HCT116 (cell line): ENCODE measurements at regions not wholly inside any gene's neighbourhood (a gene's known extent, or its start where the extent isn't known, plus 50 kb on each side); places are given as distances from the start of the nearest gene placed in this dataset.

Experiments used
- ATAC-seq: fragments of 200-7000 bp; cut with Tn5 transposase; 2 replicates; pipeline ENCODE4 v1.9.1; 2020; ENCODE audit warnings: mild to moderate bottlenecking, moderate library complexity
- BruUV-seq: library from RNA; stranded (reverse); fragments of 400-500 nt; replicated peaks from 2 replicates; lab custom pipeline; 2021; lab: Mats Ljungman, UMichigan
- CTCF ChIA-PET: fragments of 300-600 bp; sonication (Branson Sonifier 250); formaldehyde crosslinking; loops from one replicate; lab custom pipeline; 2021; ENCODE audit warnings: antibody characterized with exemption; lab: Charles Lee
- POLR2A ChIA-PET: fragments of 300-600, 350-600 bp; sonication (Branson Sonifier 250); formaldehyde crosslinking; loops from one replicate; lab custom pipeline; 2021; ENCODE audit warnings: antibody characterized with exemption; lab: Charles Lee
- RAD21 ChIA-PET, 2 experiments: fragments of 300-600 bp; sonication (Branson Sonifier 250); formaldehyde crosslinking; loops; one replicate each; lab custom pipeline; 2023; ENCODE audit warnings: low total read pairs in 2 of 2; ENCODE audit not compliant: uncharacterized antibody in 2 of 2, unreplicated experiment in 2 of 2, low non-redundant PET in 1 of 2; lab: Charles Lee
- DNase-seq: peaks from one replicate; pipeline ENCODE4 v3.0.0-alpha.2; 2010; ENCODE audit warnings: low read depth, low spot score
- H2AFZ ChIP-seq: fragments of 200-600 bp; shearing (Covaris generic), sonication (generic); 2 replicates; pipeline ENCODE4 v1.6.1; 2017; ENCODE audit warnings: low read depth, mixed run types, mixed read lengths, antibody characterized with exemption, low read length; ENCODE audit not compliant: poor library complexity, severe bottlenecking
- H3K27ac ChIP-seq: 2 replicates; pipeline ENCODE4 v1.5.1; 2012; ENCODE audit warnings: low read depth, low read length
- H3K27me3 ChIP-seq: fragments of 200-600 bp; sonication (generic); 2 replicates; pipeline ENCODE4 v1.6.1; 2016; ENCODE audit warnings: mixed run types, low read length, mixed read lengths; ENCODE audit not compliant: insufficient read depth
- H3K36me3 ChIP-seq, 2 experiments: fragments of 200-500 bp in 1 of 2; fragments of 200-600 bp in 1 of 2; sonication (Bioruptor generic) in 1 of 2; sonication (generic) in 1 of 2; 2 replicates each; pipeline versions ENCODE4 v1.5.1 to v1.6.1; 2014 to 2016; ENCODE audit warnings: low read length in 2 of 2, inconsistent platforms in 1 of 2, mixed read lengths in 1 of 2, mixed run types in 1 of 2; ENCODE audit not compliant: insufficient read depth in 2 of 2, control insufficient read depth in 1 of 2
- H3K4me1 ChIP-seq, 2 experiments: fragments of 200-600 bp in 1 of 2; sonication (generic) in 1 of 2; 2 replicates each; pipeline versions ENCODE4 v1.5.1 to v1.6.1; 2012 to 2017; ENCODE audit warnings: low read length in 2 of 2, inconsistent platforms in 1 of 2, mild to moderate bottlenecking in 1 of 2, mixed read lengths in 1 of 2, mixed run types in 1 of 2, moderate library complexity in 1 of 2; ENCODE audit not compliant: insufficient read depth in 2 of 2, control insufficient read depth in 1 of 2
- H3K4me2 ChIP-seq: fragments of 200-600 bp; sonication (generic); 2 replicates; pipeline ENCODE4 v1.6.1; 2017; ENCODE audit warnings: mixed run types, low read length, mixed read lengths
- H3K4me3 ChIP-seq, 2 experiments: fragments of 200-600 bp in 1 of 2; sonication (generic) in 1 of 2; replicated peaks in 1 of 2; 2 replicates each; pipeline ENCODE4 v1.5.1; 2011 to 2016; ENCODE audit warnings: low read length in 2 of 2, control low read depth in 1 of 2, low read depth in 1 of 2, mild to moderate bottlenecking in 1 of 2, mixed read lengths in 1 of 2, mixed run types in 1 of 2
- H3K79me2 ChIP-seq: fragments of 200-600 bp; sonication (generic); 2 replicates; pipeline ENCODE4 v1.6.1; 2017; ENCODE audit warnings: mild to moderate bottlenecking, mixed run types, low read length, moderate library complexity, mixed read lengths; ENCODE audit not compliant: insufficient read depth
- H3K9ac ChIP-seq: fragments of 200-600 bp; sonication (generic); 2 replicates; pipeline ENCODE4 v1.6.1; 2016; ENCODE audit warnings: low read length, mixed read lengths
- H3K9me2 ChIP-seq: fragments of 200-600 bp; sonication (generic), shearing (Covaris generic); 2 replicates; pipeline ENCODE4 v1.6.1; 2017; ENCODE audit warnings: mixed run types, mild to moderate bottlenecking, moderate library complexity; ENCODE audit not compliant: insufficient read depth
- H3K9me3 ChIP-seq, 2 experiments: fragments of 200-500 bp in 1 of 2; fragments of 200-600 bp in 1 of 2; sonication (Bioruptor generic) in 1 of 2; sonication (generic) in 1 of 2; 2 replicates each; pipeline ENCODE4 v1.6.1; 2014 to 2017; ENCODE audit warnings: low read length in 2 of 2, mixed read lengths in 2 of 2, inconsistent platforms in 1 of 2, low read depth in 1 of 2, mild to moderate bottlenecking in 1 of 2, mixed run types in 1 of 2, moderate library complexity in 1 of 2; ENCODE audit not compliant: control insufficient read depth in 1 of 2, insufficient read depth in 1 of 2
- H4K20me1 ChIP-seq: fragments of 200-600 bp; sonication (generic), shearing (Covaris generic); 2 replicates; pipeline ENCODE4 v1.6.1; 2017; ENCODE audit warnings: mixed run types, mild to moderate bottlenecking, moderate library complexity; ENCODE audit not compliant: insufficient read depth
- ATF3 ChIP-seq: IDR thresholded peaks from 2 replicates; pipeline ENCODE4 v1.6.1; 2012
- CBX3 ChIP-seq: IDR thresholded peaks from 2 replicates; pipeline ENCODE4 v1.6.1; 2012; ENCODE audit warnings: low read depth
- CEBPB ChIP-seq: IDR thresholded peaks from 2 replicates; pipeline ENCODE4 v1.6.1; 2012; ENCODE audit warnings: low read depth
- ELF1 ChIP-seq: IDR thresholded peaks from 2 replicates; pipeline ENCODE4 v1.6.1; 2012; ENCODE audit warnings: low read depth, borderline replicate concordance
- EZH2 ChIP-seq: fragments of 200-600 bp; sonication (generic); IDR thresholded peaks from 2 replicates; pipeline ENCODE4 v1.6.1; 2017; ENCODE audit warnings: antibody characterized with exemption, mixed run types
- EZH2phosphoT487 ChIP-seq: fragments of 200-600 bp; IDR thresholded peaks from 2 replicates; pipeline ENCODE4 v1.6.1; 2018; ENCODE audit warnings: antibody characterized with exemption, borderline replicate concordance
- FOSL1 ChIP-seq: IDR thresholded peaks from 2 replicates; pipeline ENCODE4 v1.6.1; 2012; ENCODE audit warnings: low read depth
- JUND ChIP-seq: IDR thresholded peaks from 2 replicates; pipeline ENCODE4 v1.6.1; 2012
- POLR2A ChIP-seq: IDR thresholded peaks from 2 replicates; pipeline ENCODE4 v1.7.0; 2011; ENCODE audit warnings: borderline replicate concordance; ENCODE audit not compliant: insufficient read depth, insufficient read length; ENCODE audit errors: extremely low read depth
- POLR2AphosphoS5 ChIP-seq: IDR thresholded peaks from 2 replicates; pipeline ENCODE4 v1.6.1; 2011; ENCODE audit warnings: mild to moderate bottlenecking, low read depth, low read length, moderate library complexity
- RAD21 ChIP-seq: IDR thresholded peaks from 2 replicates; pipeline ENCODE4 v1.6.1; 2012; ENCODE audit warnings: low read depth, mild to moderate bottlenecking
- SIN3A ChIP-seq: IDR thresholded peaks from 2 replicates; pipeline ENCODE4 v1.6.1; 2012; ENCODE audit warnings: low read depth
- SP1 ChIP-seq: IDR thresholded peaks from 2 replicates; pipeline ENCODE4 v1.6.1; 2012; ENCODE audit warnings: low read depth
- SRF ChIP-seq: IDR thresholded peaks from 2 replicates; pipeline ENCODE4 v1.6.1; 2012; ENCODE audit warnings: low read depth
- TCF7L2 ChIP-seq: IDR thresholded peaks from 2 replicates; pipeline ENCODE4 v1.7.0; 2011; ENCODE audit warnings: borderline replicate concordance, inconsistent platforms; ENCODE audit not compliant: insufficient read depth, insufficient read length; ENCODE audit errors: extremely low read depth
- ZFX ChIP-seq: fragments of 450-650 bp; IDR thresholded peaks from 2 replicates; pipeline ENCODE4 v1.6.1; 2017
- ZNF274 ChIP-seq: fragments of 200-500 bp; sonication (Bioruptor generic); IDR thresholded peaks from 2 replicates; pipeline ENCODE4 v1.6.1; 2014; ENCODE audit warnings: mild to moderate bottlenecking, low read depth, low read length, inconsistent platforms
- intact Hi-C: fragments of 100-400 bp; cut with micrococcal nuclease; formaldehyde crosslinking; loops from 2 replicates; pipeline ENCODE4 v1.10.0; 2022

- ATAC-seq (no peak), DNase-seq (no peak)
- intact Hi-C loops: no loop called here
- BruUV-seq: no TSS peak
- Histone ChIP-seq H3K27me3 (no peaks in the 10 kb centered on the region), H3K4me2 (no peak overlapping the region), H4K20me1 (no peaks in the 10 kb centered on the region), H3K9ac (no peak overlapping the region), H2AFZ (no peak overlapping the region), H3K36me3 (no peaks in the 10 kb centered on the region), H3K4me3 (no peak overlapping the region), H3K9me2 (no peaks in the 10 kb centered on the region), H3K4me1 (no peaks in the 10 kb centered on the region), H3K9me3 (no peaks in the 10 kb centered on the region), H3K27ac (no peak overlapping the region), H3K79me2 (no peaks in the 10 kb centered on the region)
- RAD21 ChIA-PET: interaction anchor here in 1 of 2 experiments (0.6 kb wide), 1 partner anchor 1096 kb away, joined by 3 read pairs; no protein-coding TSS in a partner anchor
- TF ChIP-seq SRF (no peak), TCF7L2 (no peak), SIN3A (no peak), ZNF274 (no peak), JUND (no peak), ZFX (no peak), RAD21 (no peak), ATF3 (no peak), SP1 (no peak), CEBPB (no peak), POLR2AphosphoS5 (no peak), EZH2 (no peak)
- POLR2A ChIA-PET: no interaction called here
- CTCF ChIA-PET: no interaction called here
Measured at GRCh38 chr6:20033697-20034407, 178.4 kb downstream of the MBOAT1 start.

GRCh38 chr6:20034408-20034769, 177.9 kb downstream of the MBOAT1 start:
- Histone ChIP-seq H3K4me1 (no peaks in the 10 kb centered on the region), H3K27ac (no peak overlapping the region), H2AFZ (no peak overlapping the region), H4K20me1 (no peaks in the 10 kb centered on the region), H3K27me3 (no peaks in the 10 kb centered on the region), H3K79me2 (no peaks in the 10 kb centered on the region), H3K9me3 (no peaks in the 10 kb centered on the region), H3K4me2 (no peak overlapping the region), H3K9ac (no peak overlapping the region), H3K9me2 (no peaks in the 10 kb centered on the region), H3K36me3 (no peaks in the 10 kb centered on the region), H3K4me3 (no peak overlapping the region)
- BruUV-seq: no TSS peak
- CTCF ChIA-PET: no interaction called here
- no peak for ATAC-seq
- POLR2A ChIA-PET: no interaction called here
- intact Hi-C loops: no loop called here
- RAD21 ChIA-PET: no interaction called here
- no peak for DNase-seq
- TF ChIP-seq CBX3 (no peak), POLR2A (no peak), EZH2 (no peak), SP1 (no peak), ELF1 (no peak), ZNF274 (no peak), FOSL1 (no peak), EZH2phosphoT487 (no peak)
